ENCODE measurements at regions not wholly inside any gene's neighbourhood (a gene's known extent, or its start where the extent isn't known, plus 50 kb on each side); places are given as distances from the start of the nearest gene placed in this dataset.
"Not testable (repeated sequence)": the region's sequence is repeated elsewhere in the genome, so short reads cannot be mapped to it uniquely, and the experiment has no call there.

DNA sequence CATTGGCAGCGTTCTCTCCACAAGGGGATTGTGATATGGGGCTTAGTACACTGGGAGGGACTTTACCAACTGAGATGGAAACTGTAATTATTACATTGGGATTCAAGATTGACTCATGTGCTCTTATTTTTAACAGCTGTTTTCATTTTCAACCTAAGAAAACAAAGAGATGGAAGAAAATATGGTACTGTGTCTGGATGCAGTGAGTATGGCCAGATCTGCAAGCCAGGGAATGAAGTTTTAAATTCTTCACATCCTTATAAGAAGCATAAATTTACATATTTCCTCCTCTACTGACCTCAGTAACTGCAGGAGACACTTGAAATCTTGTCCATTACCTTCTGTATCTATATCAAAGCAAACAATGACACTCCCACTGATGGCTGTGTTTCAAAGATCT, 81.5 kb upstream of the EDEM3 start:
- Histone ChIP-seq H3K27ac (peak overlapping the region in 3 of 4 donors; percentile 29 to 79 (median 67)), H3K27me3 (no peaks in the 10 kb centered on the region), H3K9me3 (no peaks in the 10 kb centered on the region), H3K36me3 (peaks cover 0 to 17% of the 10 kb centered on the region in 2 donors), H3K4me1 (peaks cover 26 to 38% (median 35%) of the 10 kb centered on the region in 3 donors), H3K4me3 (no peak overlapping the region)
- no peak for ATAC-seq
- WGBS, 2 donors (ENCODE audit: low coverage in 1 of 2), result 58 to 86% methylated on average over 1 of the region's 1 CpG
- TF ChIP-seq EP300 (IDR thresholded peaks at IDR 0.05) (no peak), POLR2A (IDR thresholded peaks at IDR 0.05) (no peak), POLR2AphosphoS5 (IDR thresholded peaks at IDR 0.05) (no peak)
- TF ChIP-seq, protein P1, sequence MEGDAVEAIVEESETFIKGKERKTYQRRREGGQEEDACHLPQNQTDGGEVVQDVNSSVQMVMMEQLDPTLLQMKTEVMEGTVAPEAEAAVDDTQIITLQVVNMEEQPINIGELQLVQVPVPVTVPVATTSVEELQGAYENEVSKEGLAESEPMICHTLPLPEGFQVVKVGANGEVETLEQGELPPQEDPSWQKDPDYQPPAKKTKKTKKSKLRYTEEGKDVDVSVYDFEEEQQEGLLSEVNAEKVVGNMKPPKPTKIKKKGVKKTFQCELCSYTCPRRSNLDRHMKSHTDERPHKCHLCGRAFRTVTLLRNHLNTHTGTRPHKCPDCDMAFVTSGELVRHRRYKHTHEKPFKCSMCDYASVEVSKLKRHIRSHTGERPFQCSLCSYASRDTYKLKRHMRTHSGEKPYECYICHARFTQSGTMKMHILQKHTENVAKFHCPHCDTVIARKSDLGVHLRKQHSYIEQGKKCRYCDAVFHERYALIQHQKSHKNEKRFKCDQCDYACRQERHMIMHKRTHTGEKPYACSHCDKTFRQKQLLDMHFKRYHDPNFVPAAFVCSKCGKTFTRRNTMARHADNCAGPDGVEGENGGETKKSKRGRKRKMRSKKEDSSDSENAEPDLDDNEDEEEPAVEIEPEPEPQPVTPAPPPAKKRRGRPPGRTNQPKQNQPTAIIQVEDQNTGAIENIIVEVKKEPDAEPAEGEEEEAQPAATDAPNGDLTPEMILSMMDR (IDR thresholded peaks at IDR 0.05), result no peak

DNA sequence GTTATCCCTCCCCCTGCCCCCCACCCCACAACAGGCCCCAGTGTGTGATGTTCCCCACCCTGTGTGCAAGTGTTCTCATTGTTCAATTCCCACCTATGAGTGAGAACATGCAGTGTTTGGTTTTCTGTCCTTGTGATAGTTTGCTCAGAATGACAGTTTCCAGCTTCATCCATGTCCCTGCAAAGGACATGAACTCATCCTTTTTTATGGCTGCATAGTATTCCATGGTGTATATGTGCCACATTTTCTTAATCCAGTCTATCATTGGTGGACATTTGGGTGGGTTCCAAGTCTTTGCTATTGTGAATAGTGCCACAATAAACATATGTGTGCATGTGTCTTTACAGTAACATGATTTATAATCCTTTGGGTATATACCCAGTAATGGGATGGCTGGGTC, 79.3 kb upstream of the EDEM3 start:
- Histone ChIP-seq H3K36me3 (peaks cover 0 to 34% of the 10 kb centered on the region in 2 donors), H3K4me1 (peaks cover 25 to 31% (median 31%) of the 10 kb centered on the region in 3 donors)
- not testable (repeated sequence) for ATAC-seq, H3K9me3 ChIP-seq, H3K27ac ChIP-seq, H3K4me3 ChIP-seq, H3K27me3 ChIP-seq

DNA sequence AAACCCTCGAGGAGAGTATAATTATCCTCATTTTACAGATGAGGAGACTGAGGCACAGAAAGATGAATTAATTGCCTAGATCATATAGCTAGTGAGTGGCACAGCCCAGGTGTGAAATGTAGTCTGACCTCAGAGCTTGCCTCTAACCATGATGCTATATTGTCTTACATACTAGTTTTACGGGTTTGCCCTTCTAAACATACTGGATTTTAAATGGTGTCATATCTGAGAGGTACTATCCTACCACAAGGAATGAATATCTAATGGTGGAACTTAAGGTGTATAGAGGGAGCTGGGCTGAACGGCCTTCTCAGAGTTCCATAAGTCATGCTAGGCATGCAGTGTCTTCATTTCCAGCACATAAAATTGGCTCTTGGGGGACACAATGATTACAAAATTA, 77.9 kb upstream of the EDEM3 start:
- no peak for ATAC-seq
- WGBS, 2 donors (ENCODE audit: low coverage in 1 of 2), result 91 to 100% methylated on average over 3 of the region's 3 CpGs
- Histone ChIP-seq H3K4me1 (peaks cover 21 to 30% (median 22%) of the 10 kb centered on the region in 3 donors), H3K27ac (peak overlapping the region in 1 of 4 donors; percentile 35), H3K27me3 (no peaks in the 10 kb centered on the region), H3K36me3 (peaks cover 0 to 34% of the 10 kb centered on the region in 2 donors), H3K9me3 (no peaks in the 10 kb centered on the region), H3K4me3 (no peak overlapping the region)
- TF ChIP-seq EP300 (IDR thresholded peaks at IDR 0.05) (no peak), POLR2A (IDR thresholded peaks at IDR 0.05) (no peak), POLR2AphosphoS5 (IDR thresholded peaks at IDR 0.05) (no peak)
- TF ChIP-seq, protein P1 (IDR thresholded peaks at IDR 0.05), result no peak

DNA sequence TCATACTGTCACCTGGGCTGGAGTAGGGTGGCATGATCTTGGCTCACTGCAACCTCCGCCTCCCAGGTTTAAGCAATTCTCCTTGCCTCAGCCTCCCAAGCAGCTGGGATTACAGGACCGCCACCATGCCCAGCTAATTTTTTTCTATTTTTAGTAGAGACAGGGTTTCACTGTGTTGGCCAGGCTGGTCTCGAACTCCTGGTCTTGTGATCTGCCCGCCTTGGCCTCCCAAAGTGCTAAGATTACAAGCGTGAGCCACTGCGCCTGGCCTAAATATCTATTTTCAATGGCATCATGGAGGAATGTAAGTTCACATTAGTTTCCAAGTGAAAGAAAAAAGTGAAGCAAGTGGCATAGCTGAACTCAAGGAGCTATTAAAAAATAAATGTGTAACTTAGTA, 74.8 kb upstream of the EDEM3 start:
- WGBS, 2 donors (ENCODE audit: low coverage in 1 of 2), result 97 to 100% methylated on average over 3 to 6 of the region's 6 CpGs
- not testable (repeated sequence) for H3K27me3 ChIP-seq, H3K4me3 ChIP-seq, ATAC-seq, H3K9me3 ChIP-seq
- H3K27ac ChIP-seq, result peak overlapping the region in 3 of 4 donors; percentile 30 to 81 (median 47)
- peaks cover 16 to 43% (median 19%) of the 10 kb centered on the region in 3 donors for H3K4me1 ChIP-seq
- peaks cover 0 to 34% of the 10 kb centered on the region in 2 donors for H3K36me3 ChIP-seq

DNA sequence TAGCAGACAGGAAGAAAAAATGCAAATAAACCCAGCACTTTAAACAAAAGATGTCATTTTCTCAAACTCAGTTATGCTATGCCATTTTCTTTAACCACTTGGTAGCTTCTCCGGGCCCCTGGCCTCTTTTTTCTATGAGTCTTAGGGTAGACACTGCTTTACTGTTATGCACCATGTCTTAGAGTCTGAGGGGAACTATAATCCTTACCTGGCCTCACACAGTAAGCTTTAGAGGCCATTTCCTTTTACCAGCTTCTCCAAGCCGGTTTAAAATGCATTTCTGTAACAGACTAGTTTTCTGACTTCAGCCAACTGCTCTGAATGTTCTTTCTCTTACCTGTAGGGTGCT, 73.7 kb upstream of the EDEM3 start:
- no peak for TF ChIP-seq EP300 (IDR thresholded peaks at IDR 0.05)
- TF ChIP-seq POLR2A (IDR thresholded peaks at IDR 0.05), result no peak
- TF ChIP-seq, protein P1 (IDR thresholded peaks at IDR 0.05), result peak in 1 of 4 experiments; percentile 2
- no peak for TF ChIP-seq POLR2AphosphoS5 (IDR thresholded peaks at IDR 0.05)
- Histone ChIP-seq H3K36me3 (peaks cover 2 to 38% of the 10 kb centered on the region in 2 donors), H3K9me3 (no peaks in the 10 kb centered on the region), H3K4me1 (peaks cover 19 to 55% (median 22%) of the 10 kb centered on the region in 3 donors), H3K4me3 (no peak overlapping the region), H3K27ac (peak overlapping the region; percentile 77 to 95 (median 81)), H3K27me3 (no peaks in the 10 kb centered on the region)
- 29 to 92% methylated on average over 1 to 2 of the region's 2 CpGs for WGBS, 2 donors (ENCODE audit: low coverage in 1 of 2)
- no peak for ATAC-seq

DNA sequence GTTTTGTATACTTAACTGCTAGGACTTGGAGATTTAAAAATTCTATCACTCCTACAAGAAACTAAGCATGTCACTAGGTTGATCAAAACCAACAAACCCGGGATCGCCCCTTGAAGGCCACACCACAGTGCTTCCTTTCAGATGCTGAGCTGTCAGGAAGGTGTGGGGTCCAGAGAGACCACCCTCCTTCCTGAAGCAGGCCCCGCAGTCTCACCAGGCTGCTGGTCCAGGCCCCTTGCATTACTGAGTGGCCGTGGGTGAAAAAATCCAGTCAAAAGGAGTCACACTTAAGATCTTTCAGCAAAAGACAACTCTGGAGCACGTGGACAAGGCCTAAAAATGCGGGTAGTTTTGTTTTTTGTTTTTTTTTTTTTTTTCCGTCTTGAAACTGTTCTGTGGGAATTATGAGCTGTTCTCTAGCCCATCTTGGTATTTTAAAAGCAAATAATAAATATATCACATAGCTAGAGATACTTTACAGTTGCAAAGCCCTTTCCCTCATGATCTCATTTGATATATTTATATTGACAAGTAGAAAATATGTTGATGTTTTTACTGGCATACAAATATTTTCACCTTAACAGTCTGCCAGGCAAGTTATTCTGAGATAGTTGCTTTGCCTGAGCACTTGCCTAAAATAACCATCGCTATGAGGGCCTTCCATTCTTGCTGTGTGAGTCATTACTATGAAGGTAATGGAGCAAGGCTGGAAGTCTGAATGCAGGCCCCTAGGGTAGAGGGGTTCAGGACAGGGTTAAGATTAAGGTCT, 73.1 kb upstream of the EDEM3 start:
- ATAC-seq, result peak; percentile 72
- 21 to 54% methylated on average over 3 to 8 of the region's 8 CpGs for WGBS, 2 donors (ENCODE audit: low coverage in 1 of 2)
- Histone ChIP-seq H3K36me3 (peaks cover 5 to 44% of the 10 kb centered on the region in 2 donors), H3K4me1 (peaks cover 19 to 61% (median 23%) of the 10 kb centered on the region in 3 donors), H3K27ac (peak overlapping the region; percentile 77 to 95 (median 81)), H3K27me3 (no peaks in the 10 kb centered on the region), H3K4me3 (no peak overlapping the region), H3K9me3 (no peaks in the 10 kb centered on the region)
- peak; percentile 48 for TF ChIP-seq POLR2AphosphoS5 (IDR thresholded peaks at IDR 0.05)
- TF ChIP-seq, protein P1 (IDR thresholded peaks at IDR 0.05), result no peak

All from gastroesophageal sphincter (tissue), 4 donors.